ENCODE measurements at regions not wholly inside any gene's neighbourhood (a gene's known extent, or its start where the extent isn't known, plus 50 kb on each side); places are given as distances from the start of the nearest gene placed in this dataset.

DNA sequence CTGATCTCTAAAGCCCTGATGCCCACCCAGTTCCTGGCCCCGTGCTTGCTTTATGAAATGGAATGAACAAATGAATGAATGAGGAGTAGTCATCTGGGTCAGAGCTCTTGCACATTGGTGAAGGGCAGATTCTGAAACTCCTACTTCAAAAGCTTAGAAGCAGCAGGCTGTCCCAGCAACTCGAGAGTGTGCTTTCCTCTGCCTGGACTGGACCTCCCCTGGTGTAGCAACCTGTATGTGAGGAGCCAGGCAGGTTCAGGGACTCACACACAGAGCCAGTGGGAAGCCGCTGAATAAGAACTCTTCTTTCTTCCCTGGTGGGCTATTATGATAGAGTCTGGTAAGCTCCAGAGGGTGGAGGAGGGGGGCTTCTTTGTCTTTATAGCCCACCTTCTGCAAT is 396.4 kb downstream of the CDK5RAP2 start:
- Histone ChIP-seq H3K18ac (ENCODE audit: low read length) (no peak overlapping the region), H2BK5ac (ENCODE audit: low read length) (no peak overlapping the region), H3K9me3 (replicated peaks in 1 of 2; ENCODE audit: control insufficient read depth in 2 of 2, insufficient read depth in 1 of 2, low read depth in 1 of 2, low read length in 2 of 2) (no peaks in the 10 kb centered on the region), H3K9ac (ENCODE audit: low read depth, low read length, poor library complexity) (no peak overlapping the region), H3K23ac (ENCODE audit: low read depth, low read length, poor library complexity) (no peak overlapping the region), H3K27me3 (ENCODE audit: control insufficient read depth in 3 of 3, insufficient read depth in 3 of 3, low read depth in 1 of 3, low read length in 3 of 3) (no peaks in the 10 kb centered on the region), H3K14ac (ENCODE audit: low read length) (no peak overlapping the region), H3K4ac (ENCODE audit: low read length) (no peak overlapping the region), H2BK15ac (ENCODE audit: low read length) (no peak overlapping the region), H3K4me3 (ENCODE audit: low read length in 2 of 2) (no peak overlapping the region), H2AFZ (ENCODE audit: low read length) (no peak overlapping the region), H3K4me1 (ENCODE audit: control insufficient read depth in 2 of 2, insufficient read depth in 1 of 2, low read depth in 1 of 2, low read length in 2 of 2) (peaks cover 0 to 4% of the 10 kb centered on the region in 2 donors), H4K91ac (ENCODE audit: low read depth, low read length, poor library complexity) (no peak overlapping the region), H4K8ac (ENCODE audit: low read depth, low read length) (no peak overlapping the region), H2BK120ac (ENCODE audit: low read depth, low read length) (no peak overlapping the region), H3K79me1 (ENCODE audit: low read depth, low read length) (no peaks in the 10 kb centered on the region), H3K4me2 (ENCODE audit: insufficient read depth, low read length, poor library complexity, severe bottlenecking) (no peak overlapping the region), H2BK12ac (ENCODE audit: low read length) (no peak overlapping the region), H2AK5ac (ENCODE audit: low read depth, low read length) (no peak overlapping the region), H3K27ac (replicated peaks; ENCODE audit: low read length) (no peak overlapping the region), H3K36me3 (replicated peaks in 1 of 2; ENCODE audit: control insufficient read depth in 2 of 2, insufficient read depth in 2 of 2, low read length in 2 of 2) (no peaks in the 10 kb centered on the region)
- DNase-seq (ENCODE audit: low spot score) = no peak
- no CpG with 5 or more reads among the region's 3 CpGs for WGBS, 2 donors (ENCODE audit: extremely low coverage in 2 of 2, insufficient read length in 2 of 2, insufficient replicate concordance in 1 of 2)

DNA sequence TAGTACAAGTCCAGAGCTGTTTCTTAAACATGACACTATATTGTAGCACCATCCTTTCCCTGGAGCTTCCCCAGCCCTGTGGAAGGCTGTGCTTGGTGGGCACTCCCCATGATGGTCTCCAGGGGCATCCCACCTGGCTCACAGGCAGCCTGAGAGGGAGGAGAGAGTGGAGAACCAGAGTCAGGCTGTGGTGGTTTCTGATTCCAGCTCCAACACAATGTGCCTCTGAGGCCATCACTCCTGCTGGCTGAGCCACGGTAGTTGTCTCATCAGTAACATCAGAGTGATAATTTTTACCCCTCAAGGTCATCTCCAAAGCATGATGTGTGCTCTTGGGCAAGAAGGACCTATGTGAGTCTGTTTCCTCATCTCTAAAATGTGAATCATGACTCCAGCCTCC is 398.0 kb downstream of the CDK5RAP2 start:
- no peak overlapping the region for H2BK15ac ChIP-seq (ENCODE audit: low read length)
- H3K27me3 ChIP-seq (ENCODE audit: control insufficient read depth in 3 of 3, insufficient read depth in 3 of 3, low read depth in 1 of 3, low read length in 3 of 3) = no peaks in the 10 kb centered on the region
- H3K9me3 ChIP-seq (replicated peaks in 1 of 2; ENCODE audit: control insufficient read depth in 2 of 2, insufficient read depth in 1 of 2, low read depth in 1 of 2, low read length in 2 of 2) = no peaks in the 10 kb centered on the region
- no peak overlapping the region for H3K14ac ChIP-seq (ENCODE audit: low read length)
- H3K36me3 ChIP-seq (replicated peaks in 1 of 2; ENCODE audit: control insufficient read depth in 2 of 2, insufficient read depth in 2 of 2, low read length in 2 of 2) = no peaks in the 10 kb centered on the region
- H3K23ac ChIP-seq (ENCODE audit: low read depth, low read length, poor library complexity) = no peak overlapping the region
- no peak overlapping the region for H4K91ac ChIP-seq (ENCODE audit: low read depth, low read length, poor library complexity)
- H3K4me1 ChIP-seq (ENCODE audit: control insufficient read depth in 2 of 2, insufficient read depth in 1 of 2, low read depth in 1 of 2, low read length in 2 of 2) = peaks cover 0 to 4% of the 10 kb centered on the region in 2 donors
- no peak overlapping the region for H3K4me2 ChIP-seq (ENCODE audit: insufficient read depth, low read length, poor library complexity, severe bottlenecking)
- no peak overlapping the region for H3K9ac ChIP-seq (ENCODE audit: low read depth, low read length, poor library complexity)
- no peak overlapping the region for H3K4me3 ChIP-seq (ENCODE audit: low read length in 2 of 2)
- H3K4ac ChIP-seq (ENCODE audit: low read length) = no peak overlapping the region
- no CpG with 5 or more reads among the region's 1 CpG for WGBS, 2 donors (ENCODE audit: extremely low coverage in 2 of 2, insufficient read length in 2 of 2, insufficient replicate concordance in 1 of 2)
- H4K8ac ChIP-seq (ENCODE audit: low read depth, low read length) = no peak overlapping the region
- H2BK120ac ChIP-seq (ENCODE audit: low read depth, low read length) = no peak overlapping the region
- no peak overlapping the region for H2BK5ac ChIP-seq (ENCODE audit: low read length)
- no peak overlapping the region for H2AFZ ChIP-seq (ENCODE audit: low read length)
- no peak for DNase-seq (ENCODE audit: low spot score)
- H3K18ac ChIP-seq (ENCODE audit: low read length) = no peak overlapping the region
- no peak overlapping the region for H2AK5ac ChIP-seq (ENCODE audit: low read depth, low read length)
- H2BK12ac ChIP-seq (ENCODE audit: low read length) = no peak overlapping the region
- no peak overlapping the region for H3K27ac ChIP-seq (replicated peaks; ENCODE audit: low read length)
- no peaks in the 10 kb centered on the region for H3K79me1 ChIP-seq (ENCODE audit: low read depth, low read length)

DNA sequence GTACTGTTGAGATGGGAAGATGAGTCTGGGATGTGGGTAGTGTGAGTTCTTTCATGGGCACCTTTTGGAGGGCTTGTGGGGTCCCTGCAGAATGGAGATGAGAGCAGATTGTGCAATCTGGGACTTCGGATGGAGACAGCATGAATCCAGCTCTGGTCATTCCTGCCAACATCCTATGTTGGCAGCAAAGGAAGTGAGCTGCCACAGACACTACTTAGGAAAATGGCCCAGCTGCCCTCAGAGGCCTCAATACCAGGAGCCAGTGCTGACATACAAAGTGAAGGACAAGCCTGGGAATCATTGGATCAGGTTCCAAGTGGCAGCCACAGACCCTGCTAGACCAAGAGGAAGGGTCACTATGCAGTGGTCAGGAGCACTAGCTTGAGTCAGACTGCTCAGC is 402.8 kb downstream of the CDK5RAP2 start:
- H2BK12ac ChIP-seq (ENCODE audit: low read length) = no peak overlapping the region
- no peak overlapping the region for H3K4ac ChIP-seq (ENCODE audit: low read length)
- H3K4me1 ChIP-seq (ENCODE audit: control insufficient read depth in 2 of 2, insufficient read depth in 1 of 2, low read depth in 1 of 2, low read length in 2 of 2) = no peaks in the 10 kb centered on the region
- H4K91ac ChIP-seq (ENCODE audit: low read depth, low read length, poor library complexity) = no peak overlapping the region
- H3K4me2 ChIP-seq (ENCODE audit: insufficient read depth, low read length, poor library complexity, severe bottlenecking) = no peak overlapping the region
- H3K36me3 ChIP-seq (replicated peaks in 1 of 2; ENCODE audit: control insufficient read depth in 2 of 2, insufficient read depth in 2 of 2, low read length in 2 of 2) = no peaks in the 10 kb centered on the region
- H4K8ac ChIP-seq (ENCODE audit: low read depth, low read length) = no peak overlapping the region
- no peak overlapping the region for H3K18ac ChIP-seq (ENCODE audit: low read length)
- no peaks in the 10 kb centered on the region for H3K9me3 ChIP-seq (replicated peaks in 1 of 2; ENCODE audit: control insufficient read depth in 2 of 2, insufficient read depth in 1 of 2, low read depth in 1 of 2, low read length in 2 of 2)
- no peak overlapping the region for H2BK120ac ChIP-seq (ENCODE audit: low read depth, low read length)
- no peak overlapping the region for H3K9ac ChIP-seq (ENCODE audit: low read depth, low read length, poor library complexity)
- no peak overlapping the region for H2BK15ac ChIP-seq (ENCODE audit: low read length)
- H2AK5ac ChIP-seq (ENCODE audit: low read depth, low read length) = no peak overlapping the region
- H3K23ac ChIP-seq (ENCODE audit: low read depth, low read length, poor library complexity) = no peak overlapping the region
- no peak overlapping the region for H3K14ac ChIP-seq (ENCODE audit: low read length)
- H3K27ac ChIP-seq (replicated peaks; ENCODE audit: low read length) = no peak overlapping the region
- DNase-seq (ENCODE audit: low spot score) = no peak
- no peak overlapping the region for H2BK5ac ChIP-seq (ENCODE audit: low read length)
- no peaks in the 10 kb centered on the region for H3K79me1 ChIP-seq (ENCODE audit: low read depth, low read length)
- no peaks in the 10 kb centered on the region for H3K27me3 ChIP-seq (ENCODE audit: control insufficient read depth in 3 of 3, insufficient read depth in 3 of 3, low read depth in 1 of 3, low read length in 3 of 3)
- no CpG with 5 or more reads among the region's 1 CpG for WGBS, 2 donors (ENCODE audit: extremely low coverage in 2 of 2, insufficient read length in 2 of 2, insufficient replicate concordance in 1 of 2)
- peak overlapping the region in 1 of 2 donors; percentile 37 for H3K4me3 ChIP-seq (ENCODE audit: low read length in 2 of 2)
- no peak overlapping the region for H2AFZ ChIP-seq (ENCODE audit: low read length)

DNA sequence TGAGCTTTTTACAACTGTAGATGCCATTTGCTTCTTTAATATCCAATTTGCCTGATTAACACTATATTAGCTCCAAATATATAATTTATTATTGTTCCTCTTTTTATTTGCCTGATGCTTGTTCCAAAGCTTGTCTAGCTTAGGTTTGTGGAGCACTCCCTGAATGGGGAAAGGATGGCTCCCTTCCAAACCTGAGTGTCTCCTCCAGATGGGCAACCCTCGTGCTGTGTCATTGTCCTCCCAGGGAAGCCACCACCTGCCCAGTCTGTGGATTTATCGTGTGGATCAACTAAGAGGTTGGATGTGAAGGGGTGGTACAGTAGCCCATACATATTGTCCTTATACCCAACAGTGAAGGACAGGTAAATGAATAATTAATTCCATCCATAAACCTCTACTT is 404.9 kb downstream of the CDK5RAP2 start:
- H3K23ac ChIP-seq (ENCODE audit: low read depth, low read length, poor library complexity) = no peak overlapping the region
- no peak overlapping the region for H3K4me3 ChIP-seq (ENCODE audit: low read length in 2 of 2)
- H3K27me3 ChIP-seq (ENCODE audit: control insufficient read depth in 3 of 3, insufficient read depth in 3 of 3, low read depth in 1 of 3, low read length in 3 of 3) = no peaks in the 10 kb centered on the region
- no peak overlapping the region for H2BK5ac ChIP-seq (ENCODE audit: low read length)
- H3K9ac ChIP-seq (ENCODE audit: low read depth, low read length, poor library complexity) = no peak overlapping the region
- no peaks in the 10 kb centered on the region for H3K4me1 ChIP-seq (ENCODE audit: control insufficient read depth in 2 of 2, insufficient read depth in 1 of 2, low read depth in 1 of 2, low read length in 2 of 2)
- H3K79me1 ChIP-seq (ENCODE audit: low read depth, low read length) = no peaks in the 10 kb centered on the region
- H2BK12ac ChIP-seq (ENCODE audit: low read length) = no peak overlapping the region
- no peak overlapping the region for H4K8ac ChIP-seq (ENCODE audit: low read depth, low read length)
- H3K18ac ChIP-seq (ENCODE audit: low read length) = no peak overlapping the region
- H2BK15ac ChIP-seq (ENCODE audit: low read length) = no peak overlapping the region
- no peak overlapping the region for H2BK120ac ChIP-seq (ENCODE audit: low read depth, low read length)
- H4K91ac ChIP-seq (ENCODE audit: low read depth, low read length, poor library complexity) = no peak overlapping the region
- no peak overlapping the region for H2AK5ac ChIP-seq (ENCODE audit: low read depth, low read length)
- WGBS, 2 donors (ENCODE audit: extremely low coverage in 2 of 2, insufficient read length in 2 of 2, insufficient replicate concordance in 1 of 2) = no CpG with 5 or more reads among the region's 2 CpGs
- no peak overlapping the region for H2AFZ ChIP-seq (ENCODE audit: low read length)
- no peak overlapping the region for H3K14ac ChIP-seq (ENCODE audit: low read length)
- DNase-seq (ENCODE audit: low spot score) = no peak
- no peak overlapping the region for H3K4me2 ChIP-seq (ENCODE audit: insufficient read depth, low read length, poor library complexity, severe bottlenecking)
- H3K4ac ChIP-seq (ENCODE audit: low read length) = no peak overlapping the region
- H3K36me3 ChIP-seq (replicated peaks in 1 of 2; ENCODE audit: control insufficient read depth in 2 of 2, insufficient read depth in 2 of 2, low read length in 2 of 2) = no peaks in the 10 kb centered on the region
- H3K9me3 ChIP-seq (replicated peaks in 1 of 2; ENCODE audit: control insufficient read depth in 2 of 2, insufficient read depth in 1 of 2, low read depth in 1 of 2, low read length in 2 of 2) = no peaks in the 10 kb centered on the region
- no peak overlapping the region for H3K27ac ChIP-seq (replicated peaks; ENCODE audit: low read length)

All from neuronal stem cell (in vitro differentiated cells).